ENCODE measurements at regions not wholly inside any gene's neighbourhood (a gene's known extent, or its start where the extent isn't known, plus 50 kb on each side); places are given as distances from the start of the nearest gene placed in this dataset.

- TF ChIP-seq POLR2AphosphoS5 (IDR thresholded peaks at IDR 0.05; ENCODE audit: control insufficient read depth, insufficient read depth, low read depth, low read length) (no peak), ERF (CRISPR knock-in tag; IDR thresholded peaks at IDR 0.05) (no peak), SMAD1 (IDR thresholded peaks at IDR 0.05; ENCODE audit: low read depth, low read length, partially characterized antibody) (no peak), SRF (CRISPR knock-in tag; IDR thresholded peaks at IDR 0.05) (no peak), ZNF174 (CRISPR knock-in tag; IDR thresholded peaks at IDR 0.05) (no peak), IRF9 (tag; IDR thresholded peaks at IDR 0.05) (no peak), CC2D1A (IDR thresholded peaks at IDR 0.05) (no peak), RFX5 (IDR thresholded peaks at IDR 0.05; ENCODE audit: low read depth, low read length) (no peak), POLR2A (conservative IDR thresholded peaks at IDR 0.05) (no peak), MXI1 (IDR thresholded peaks at IDR 0.05; ENCODE audit: low read depth, low read length) (no peak), SREBF2 (CRISPR knock-in tag; IDR thresholded peaks at IDR 0.05) (no peak), ILF3 (IDR thresholded peaks at IDR 0.05; ENCODE audit: borderline replicate concordance) (no peak)
- TF ChIP-seq, protein P1, sequence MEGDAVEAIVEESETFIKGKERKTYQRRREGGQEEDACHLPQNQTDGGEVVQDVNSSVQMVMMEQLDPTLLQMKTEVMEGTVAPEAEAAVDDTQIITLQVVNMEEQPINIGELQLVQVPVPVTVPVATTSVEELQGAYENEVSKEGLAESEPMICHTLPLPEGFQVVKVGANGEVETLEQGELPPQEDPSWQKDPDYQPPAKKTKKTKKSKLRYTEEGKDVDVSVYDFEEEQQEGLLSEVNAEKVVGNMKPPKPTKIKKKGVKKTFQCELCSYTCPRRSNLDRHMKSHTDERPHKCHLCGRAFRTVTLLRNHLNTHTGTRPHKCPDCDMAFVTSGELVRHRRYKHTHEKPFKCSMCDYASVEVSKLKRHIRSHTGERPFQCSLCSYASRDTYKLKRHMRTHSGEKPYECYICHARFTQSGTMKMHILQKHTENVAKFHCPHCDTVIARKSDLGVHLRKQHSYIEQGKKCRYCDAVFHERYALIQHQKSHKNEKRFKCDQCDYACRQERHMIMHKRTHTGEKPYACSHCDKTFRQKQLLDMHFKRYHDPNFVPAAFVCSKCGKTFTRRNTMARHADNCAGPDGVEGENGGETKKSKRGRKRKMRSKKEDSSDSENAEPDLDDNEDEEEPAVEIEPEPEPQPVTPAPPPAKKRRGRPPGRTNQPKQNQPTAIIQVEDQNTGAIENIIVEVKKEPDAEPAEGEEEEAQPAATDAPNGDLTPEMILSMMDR (IDR thresholded peaks at IDR 0.05 in 2 of 3, conservative IDR thresholded peaks at IDR 0.05 in 1 of 3; ENCODE audit: insufficient read depth in 2 of 3, low read depth in 1 of 3, low read length in 3 of 3), result no peak
Measured at GRCh38 chr13:68948586-68948985, 1159.0 kb upstream of the ATXN8OS start.

All from K562 (cell line).